GM12878 (cell line): ENCODE measurements at regions not wholly inside any gene's neighbourhood (a gene's known extent, or its start where the extent isn't known, plus 50 kb on each side); places are given as distances from the start of the nearest gene placed in this dataset.
A peak's percentile ranks its signal among the peaks of the same experiment; 100 is the strongest.

Experiments
- ATAC-seq: fragments of 200-7000 bp; cut with Tn5 transposase; 3 replicates; pipeline ENCODE4 v1.9.1; 2020; ENCODE audit warnings: mild to moderate bottlenecking, moderate library complexity
- BruUV-seq: library from RNA; stranded (reverse); fragments of 400-500 nt; replicated peaks from 2 replicates; lab custom pipeline; 2021; lab: Mats Ljungman, UMichigan
- CTCF ChIA-PET: fragments of 300-600 bp; sonication (Branson Sonifier 250); formaldehyde crosslinking; extraction: SDS; loops from one replicate; lab custom pipeline; 2021; ENCODE audit warnings: inconsistent platforms; lab: Yijun Ruan, JAX
- POLR2A ChIA-PET: fragments of 350-600 bp; formaldehyde crosslinking; extraction: SDS; loops from one replicate; lab custom pipeline; 2021; ENCODE audit warnings: inconsistent platforms; lab: Charles Lee
- RAD21 ChIA-PET: fragments of 300-600 bp; sonication (Branson Sonifier 250); formaldehyde crosslinking; loops from one replicate; lab custom pipeline; 2023; ENCODE audit warnings: antibody characterized with exemption; ENCODE audit not compliant: unreplicated experiment; lab: Charles Lee
- SMC1A ChIA-PET: fragments of 300-600 bp; sonication (Branson Sonifier 250); formaldehyde crosslinking; loops from one replicate; lab custom pipeline; 2023; ENCODE audit not compliant: unreplicated experiment, uncharacterized antibody; lab: Charles Lee
- DNase-seq: peaks from one replicate; pipeline ENCODE4 v3.0.0-alpha.2; 2011; ENCODE audit warnings: low read depth, low spot score
- FAIRE-seq: peaks from 3 replicates; lab custom pipeline; 2011; peaks lifted over from hg19 to GRCh38; lab: Jason Lieb, UNC
- H2AFZ ChIP-seq: 2 replicates; pipeline ENCODE4 v1.6.0; 2011; ENCODE audit warnings: low read depth, low read length, control low read depth; ENCODE audit not compliant: control insufficient read depth
- H3K27ac ChIP-seq: 2 replicates; pipeline ENCODE4 v1.5.1; 2011; ENCODE audit warnings: control low read depth; ENCODE audit not compliant: control insufficient read depth, insufficient read depth
- H3K27me3 ChIP-seq, 2 experiments: replicated peaks in 1 of 2; 2 replicates each; pipeline versions ENCODE4 v1.6.0 to v1.6.1; 2011; ENCODE audit warnings: low read length in 1 of 2; ENCODE audit not compliant: control insufficient read depth in 2 of 2, insufficient read depth in 2 of 2
- H3K36me3 ChIP-seq, 2 experiments: 2 replicates each; pipeline ENCODE4 v1.5.1; 2011; ENCODE audit warnings: low read length in 1 of 2; ENCODE audit not compliant: control insufficient read depth in 2 of 2, insufficient read depth in 2 of 2
- H3K4me1 ChIP-seq: 2 replicates; pipeline ENCODE4 v1.6.1; 2011; ENCODE audit warnings: mild to moderate bottlenecking, low read length, moderate library complexity, mixed read lengths; ENCODE audit not compliant: control insufficient read depth, insufficient read depth
- H3K4me2 ChIP-seq: 2 replicates; pipeline ENCODE4 v1.6.0; 2011; ENCODE audit warnings: control low read depth; ENCODE audit not compliant: control insufficient read depth, insufficient read depth
- H3K4me3 ChIP-seq: fragments of 200-600 bp; sonication (generic); 2 replicates; pipeline ENCODE4 v1.5.1; 2016
- H3K79me2 ChIP-seq: 2 replicates; pipeline ENCODE4 v1.6.0; 2011; ENCODE audit warnings: low read length; ENCODE audit not compliant: control insufficient read depth, insufficient read depth
- H3K9ac ChIP-seq: 2 replicates; pipeline ENCODE4 v1.8.0; 2011; ENCODE audit warnings: low read length, control low read depth, mixed read lengths; ENCODE audit not compliant: control insufficient read depth, insufficient read depth
- H3K9me3 ChIP-seq: replicated peaks from 3 replicates; pipeline ENCODE4 v1.5.1; 2011; ENCODE audit warnings: mild to moderate bottlenecking, low read length; ENCODE audit not compliant: control insufficient read depth, insufficient read depth
- H4K20me1 ChIP-seq: 2 replicates; pipeline ENCODE4 v1.6.0; 2011; ENCODE audit not compliant: control insufficient read depth, insufficient read depth
- ATF7 ChIP-seq: fragments of 450-650 bp; IDR thresholded peaks from 2 replicates; pipeline ENCODE4 v1.6.1; 2016; ENCODE audit warnings: low read depth, mild to moderate bottlenecking
- BHLHE40 ChIP-seq, 2 experiments: fragments of 450-650 bp in 1 of 2; IDR thresholded peaks; 2 replicates each; pipeline ENCODE4 v1.6.1; 2011 to 2017; ENCODE audit warnings: low read depth in 2 of 2, borderline replicate concordance in 1 of 2, improper control_type of control experiment in 1 of 2, low read length in 1 of 2, mild to moderate bottlenecking in 1 of 2
- CREM ChIP-seq: IDR thresholded peaks from 2 replicates; pipeline ENCODE4 v1.6.1; 2014; ENCODE audit warnings: antibody characterized with exemption, low read depth
- E4F1 ChIP-seq: fragments of 450-650 bp; IDR thresholded peaks from 2 replicates; pipeline ENCODE4 v1.6.1; 2018; ENCODE audit warnings: borderline replicate concordance, mild to moderate bottlenecking; ENCODE audit not compliant: partially characterized antibody
- GABPA ChIP-seq: IDR thresholded peaks from 2 replicates; pipeline ENCODE4 v1.6.1; 2014; ENCODE audit warnings: antibody characterized with exemption, low read depth, mild to moderate bottlenecking, inconsistent platforms
- HDAC2 ChIP-seq: fragments of 200-600 bp; sonication (generic); IDR thresholded peaks from 2 replicates; pipeline ENCODE4 v1.6.1; 2017
- IKZF1 ChIP-seq: fragments of 450-650 bp; conservative IDR thresholded peaks from 2 replicates; pipeline ENCODE4 v1.6.1; 2017; ENCODE audit warnings: antibody characterized with exemption, mild to moderate bottlenecking
- IRF4 ChIP-seq: IDR thresholded peaks from 2 replicates; pipeline ENCODE4 v1.6.1; 2011; ENCODE audit warnings: low read depth, low read length
- KLF5 ChIP-seq: fragments of 450-650 bp; IDR thresholded peaks from 2 replicates; pipeline ENCODE4 v1.6.1; 2014; ENCODE audit warnings: mild to moderate bottlenecking; ENCODE audit not compliant: partially characterized antibody
- MEF2B ChIP-seq: fragments of 450-650 bp; IDR thresholded peaks from 2 replicates; pipeline ENCODE4 v1.6.1; 2018; ENCODE audit warnings: mild to moderate bottlenecking, moderate library complexity; ENCODE audit not compliant: partially characterized antibody, poor library complexity, severe bottlenecking
- MTA3 ChIP-seq: IDR thresholded peaks from 2 replicates; pipeline ENCODE4 v1.6.1; 2012; ENCODE audit warnings: low read length, inconsistent platforms, borderline replicate concordance
- MYB ChIP-seq: fragments of 150-350 bp; IDR thresholded peaks from 2 replicates; pipeline ENCODE4 v1.6.1; 2014; ENCODE audit warnings: mild to moderate bottlenecking, low read depth, low read length, borderline replicate concordance
- NR2F1 ChIP-seq: fragments of 450-650 bp; conservative IDR thresholded peaks from 2 replicates; pipeline ENCODE4 v1.6.1; 2017; ENCODE audit warnings: mild to moderate bottlenecking
- PAX8 ChIP-seq: fragments of 450-650 bp; IDR thresholded peaks from 2 replicates; pipeline ENCODE4 v1.6.1; 2017; ENCODE audit warnings: mild to moderate bottlenecking, moderate library complexity
- POLR2A ChIP-seq: IDR thresholded peaks from 2 replicates; pipeline ENCODE4 v1.6.1; 2011; ENCODE audit warnings: low read depth, mild to moderate bottlenecking, low read length
- POLR2AphosphoS2 ChIP-seq: IDR thresholded peaks from 2 replicates; pipeline ENCODE4 v1.6.1; 2011; ENCODE audit warnings: low read depth, mild to moderate bottlenecking, low read length, improper control_type of control experiment, moderate library complexity
- POU2F2 ChIP-seq: IDR thresholded peaks from 3 replicates; pipeline ENCODE4 v1.6.1; 2011; ENCODE audit warnings: low read depth, mild to moderate bottlenecking, low read length, borderline replicate concordance
- RB1 ChIP-seq: fragments of 450-650 bp; formaldehyde crosslinking; IDR thresholded peaks from 2 replicates; pipeline ENCODE4 v1.6.1; 2017; ENCODE audit warnings: mild to moderate bottlenecking, borderline replicate concordance
- RFX5 ChIP-seq: IDR thresholded peaks from 2 replicates; pipeline ENCODE4 v1.6.1; 2011; ENCODE audit warnings: low read depth, low read length, improper control_type of control experiment
- RUNX3 ChIP-seq: IDR thresholded peaks from 2 replicates; pipeline ENCODE4 v1.6.1; 2012; ENCODE audit warnings: low read length, inconsistent platforms
- SREBF1 ChIP-seq: IDR thresholded peaks from 2 replicates; pipeline ENCODE4 v1.6.1; 2012; ENCODE audit warnings: mild to moderate bottlenecking, low read length
- SREBF2 ChIP-seq: IDR thresholded peaks from 2 replicates; pipeline ENCODE4 v1.6.1; 2012; ENCODE audit warnings: mild to moderate bottlenecking, low read length
- TCF3 ChIP-seq: IDR thresholded peaks from 2 replicates; pipeline ENCODE4 v1.6.1; 2012; ENCODE audit warnings: low read depth, mild to moderate bottlenecking, low read length, borderline replicate concordance; ENCODE audit not compliant: insufficient read depth
- ZBED1 ChIP-seq: IDR thresholded peaks from 2 replicates; pipeline ENCODE4 v1.6.1; 2016; ENCODE audit warnings: borderline replicate concordance
- ZNF217 ChIP-seq: fragments of 450-650 bp; IDR thresholded peaks from 2 replicates; pipeline ENCODE4 v1.6.1; 2017; ENCODE audit warnings: antibody characterized with exemption, mild to moderate bottlenecking
- ZNF622 ChIP-seq: fragments of 450-650 bp; IDR thresholded peaks from 2 replicates; pipeline ENCODE4 v1.6.1; 2017; ENCODE audit warnings: mild to moderate bottlenecking, inconsistent platforms
- WGBS: methylation state at CpG from one replicate; pipeline ENCODE4 v1.1.6; 2016; ENCODE audit warnings: low lambda C conversion rate; ENCODE audit not compliant: insufficient replicate concordance, insufficient coverage; ENCODE audit errors: missing lambda C conversion rate; 5-methylcytosine and 5-hydroxymethylcytosine counted together
- in situ Hi-C: fragments of 300-500 bp; cut with MboI; formaldehyde crosslinking; loops from 9 replicates; pipeline ENCODE4 v1.14.3; 2018; ENCODE audit warnings: mixed read lengths
- intact Hi-C: fragments of 100-400 bp; cut with micrococcal nuclease; formaldehyde crosslinking; loops from one replicate; pipeline ENCODE4 v1.14.2; 2022; ENCODE audit not compliant: unreplicated experiment

- no peak for TF ChIP-seq ATF7
- peak; percentile 45 for TF ChIP-seq RUNX3
- 0 out of 3 replicates have a peak, but pooled peaks have one; percentile 26 for TF ChIP-seq POU2F2
- TF ChIP-seq MTA3: no peak
- TF ChIP-seq ZNF622: no peak
- no peak for TF ChIP-seq RB1
- 0 out of 2 replicates have a peak, but pooled peaks have one; percentile 30 for TF ChIP-seq ZBED1
These were observed 259.8 kb downstream of the NDUFS4 start (continued) for GRCh38 chr5:53820119-53820801.

- ChIA-PET POLR2A (no interaction called here), RAD21 (interaction anchor here (0.6 kb wide), 2 partner anchors 144 to 343 kb away, joined by 3 read pairs; no protein-coding TSS in a partner anchor), CTCF (no interaction called here), SMC1A (interaction anchor here (0.6 to 1.5 kb wide), 2 partner anchors 56 to 426 kb away, joined by 3 read pairs; no protein-coding TSS in a partner anchor)
- Histone ChIP-seq H3K9me3 (no peaks in the 10 kb centered on the region; the same call in 2 of the 3 replicates), H3K9ac (no peak overlapping the region), H3K4me1 (peaks cover 17% of the 10 kb centered on the region), H3K27ac (no peak overlapping the region), H3K79me2 (no peaks in the 10 kb centered on the region), H3K36me3 (no peaks in the 10 kb centered on the region), H2AFZ (no peak overlapping the region), H4K20me1 (no peaks in the 10 kb centered on the region), H3K4me2 (peak overlapping the region; percentile 24), H3K4me3 (no peak overlapping the region), H3K27me3 (no peaks in the 10 kb centered on the region)
- WGBS: 0% methylated on average over 3 of the region's 3 CpGs
- BruUV-seq: no TSS peak
- intact Hi-C loops (no loop called here), in situ Hi-C loops (no loop called here)
- ATAC-seq (peak; percentile 92), DNase-seq (peak; percentile 83), FAIRE-seq (peak; percentile 74)
- TF ChIP-seq PAX8 (no peak), RFX5 (no peak), IKZF1 (no peak; the same call in 1 of the 2 replicates), SREBF1 (no peak), IRF4 (no peak), POLR2AphosphoS2 (no peak), POLR2A (no peak), NR2F1 (peak; percentile 62), ZNF217 (no peak), KLF5 (no peak), MYB (no peak), CREM (no peak), POU2F2 (peak; percentile 96), HDAC2 (no peak), GABPA (no peak), TCF3 (no peak), BHLHE40 (IDR thresholded peaks at IDR 0.05; ENCODE audit: borderline replicate concordance in 1 of 2, low read depth in 2 of 2, low read length in 1 of 2) (peak; percentile 37 to 45; a peak in 2 of 4 replicates), MEF2B (no peak), E4F1 (no peak), SREBF2 (no peak)
These were observed 260.3 kb downstream of the NDUFS4 start for GRCh38 chr5:53820802-53821171.
